SK-N-MC (cell line): ENCODE measurements at regions not wholly inside any gene's neighbourhood (a gene's known extent, or its start where the extent isn't known, plus 50 kb on each side); places are given as distances from the start of the nearest gene placed in this dataset.
"Not testable (repeated sequence)": the region's sequence is repeated elsewhere in the genome, so short reads cannot be mapped to it uniquely, and the experiment has no call there.

ENCODE experiments used
- EZH2 ChIP-seq: fragments of 200-600 bp; sonication (generic); IDR thresholded peaks from one replicate; pipeline ENCODE4 v1.6.1; 2017; ENCODE audit warnings: antibody characterized with exemption
- FOXP2 ChIP-seq: optimal IDR thresholded peaks from 2 replicates; pipeline ENCODE3; 2011; ENCODE audit warnings: mild to moderate bottlenecking, moderate library complexity; ENCODE audit not compliant: insufficient read depth; ENCODE audit errors: extremely low read length, control extremely low read depth
- POLR2AphosphoS5 ChIP-seq: IDR thresholded peaks from 2 replicates; pipeline ENCODE4 v1.6.1; 2012; ENCODE audit warnings: mild to moderate bottlenecking, low read depth, low read length, borderline replicate concordance

DNA sequence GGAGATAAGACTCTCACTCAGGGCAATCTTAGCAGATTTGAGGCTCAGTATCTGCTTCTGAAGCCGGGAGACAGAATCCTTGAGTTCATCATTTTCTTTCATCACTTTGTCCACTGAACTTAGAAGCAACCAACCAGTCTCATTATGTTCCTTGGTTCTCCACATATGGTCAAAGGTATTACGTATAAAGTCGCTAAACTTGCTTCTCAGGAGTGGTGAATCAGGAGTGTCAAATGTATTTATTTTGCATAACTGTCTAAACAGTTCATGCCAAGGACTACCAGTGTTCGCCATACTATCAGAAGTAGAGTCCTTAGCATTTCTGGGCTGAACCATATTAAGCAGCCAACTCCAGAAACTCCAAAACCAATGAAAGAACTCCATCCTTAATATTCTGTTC, 163.0 kb upstream of the ZNF184 start:
- not testable (repeated sequence) for TF ChIP-seq EZH2, POLR2AphosphoS5, FOXP2
